ENCODE measurements at regions not wholly inside any gene's neighbourhood (a gene's known extent, or its start where the extent isn't known, plus 50 kb on each side); places are given as distances from the start of the nearest gene placed in this dataset.
A peak's percentile ranks its signal among the peaks of the same experiment; 100 is the strongest.

DNA sequence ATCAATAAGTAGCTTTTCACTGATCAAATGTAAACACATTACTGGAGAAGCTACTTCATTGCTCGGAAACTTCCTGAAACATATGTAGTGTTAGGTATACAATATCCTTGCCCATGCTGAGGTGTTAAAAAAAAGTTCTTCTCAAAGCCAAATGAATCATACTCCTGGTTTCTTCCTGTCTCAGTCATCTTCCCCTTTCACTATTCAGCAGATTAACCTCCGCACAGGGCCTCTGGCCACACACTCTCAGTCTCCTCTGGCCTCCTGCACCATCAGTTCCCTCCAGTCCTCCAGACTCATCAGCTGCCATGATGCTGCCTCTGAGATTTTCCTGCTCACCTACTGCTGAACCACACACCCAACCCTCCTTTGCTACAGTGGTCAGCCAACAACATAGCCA, 70.5 kb upstream of the BOC start:
- peak; percentile 11 for DNase-seq

DNA sequence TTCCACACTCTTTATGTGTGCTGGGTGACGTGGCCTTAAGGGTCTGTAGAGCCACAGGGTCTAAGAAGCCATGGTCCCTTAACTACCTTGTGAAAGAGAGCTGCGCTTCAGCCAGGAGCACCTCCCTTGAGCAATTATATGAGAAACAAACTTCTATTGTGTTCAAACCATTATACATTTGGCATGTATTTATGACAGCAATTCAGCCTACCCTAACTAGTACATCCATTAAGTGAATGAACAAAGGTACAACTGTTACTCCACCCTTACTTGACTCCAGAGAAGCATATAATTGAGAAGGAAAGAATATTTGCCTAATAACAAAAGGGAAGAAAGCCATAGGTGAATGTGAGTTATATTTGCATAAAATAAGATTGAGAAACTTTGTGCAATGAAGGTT, 69.8 kb upstream of the BOC start:
- DNase-seq = no peak

DNA sequence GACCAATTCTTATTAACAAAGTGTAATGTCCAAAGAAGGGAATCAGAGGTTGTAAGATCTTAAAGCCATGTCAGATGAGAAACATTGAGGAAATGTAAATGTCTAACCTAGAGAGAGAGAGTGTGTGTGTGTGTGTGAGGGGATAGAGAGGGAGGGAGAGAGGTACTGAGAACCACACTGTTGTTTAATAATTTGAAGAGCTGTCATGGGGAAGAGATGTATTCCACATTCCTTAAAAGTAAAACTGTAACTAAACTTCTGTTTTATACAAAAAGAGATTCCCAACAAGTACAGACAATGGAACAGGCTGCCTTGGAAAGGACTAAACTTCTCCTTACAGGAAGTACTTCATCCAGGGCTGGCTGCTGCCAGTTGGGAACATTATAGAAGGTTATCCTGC, 68.9 kb upstream of the BOC start:
- no peak for DNase-seq

DNA sequence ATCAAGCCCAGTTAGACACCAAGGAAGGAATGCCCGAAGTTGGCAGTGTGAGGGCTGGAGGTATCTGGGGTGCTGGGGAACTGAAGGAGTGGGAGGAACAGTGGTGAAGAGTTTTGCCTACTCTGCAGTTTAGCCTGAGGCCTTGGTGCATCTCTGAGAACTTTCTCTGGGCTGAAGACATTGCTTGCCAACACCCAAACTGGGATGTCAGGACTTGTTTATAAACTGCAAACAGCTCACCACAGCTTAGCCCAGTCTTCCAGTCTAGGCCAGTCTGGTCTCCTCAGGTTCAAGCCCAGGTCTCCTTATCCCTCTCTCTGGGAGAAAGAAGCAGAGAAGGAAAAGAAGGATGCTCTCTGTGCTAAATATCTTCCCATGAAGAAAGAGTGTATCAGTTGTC, 68.0 kb upstream of the BOC start:
- DNase-seq = no peak

DNA sequence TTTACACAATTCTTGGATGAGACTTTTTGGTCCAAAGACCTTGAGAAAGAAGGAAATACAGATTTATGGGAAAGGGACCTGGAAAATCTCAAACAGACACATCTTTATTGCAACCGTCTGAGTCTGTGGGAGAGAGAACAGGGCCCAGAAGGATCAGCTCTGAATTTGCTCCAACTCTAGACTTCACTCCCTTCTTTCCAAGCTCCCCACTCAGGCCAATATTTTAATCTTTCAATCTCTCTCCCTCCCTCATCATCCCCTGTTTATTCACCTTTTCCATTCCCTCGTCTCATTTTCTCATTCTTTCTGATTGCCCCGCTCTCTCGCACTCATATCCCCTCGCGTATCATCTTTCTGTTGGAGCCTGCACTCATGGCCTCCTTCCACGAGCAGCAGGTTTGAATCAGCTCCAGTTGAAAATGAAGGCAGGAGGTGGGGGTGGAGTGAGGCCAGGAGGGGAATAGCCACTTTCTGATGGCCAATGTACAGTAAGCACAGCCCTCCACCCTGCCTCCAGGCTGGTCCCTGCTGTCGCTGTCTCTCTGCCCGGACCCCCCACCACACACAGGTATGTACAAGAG, 63.6 kb upstream of the BOC start:
- DNase-seq = no peak

DNA sequence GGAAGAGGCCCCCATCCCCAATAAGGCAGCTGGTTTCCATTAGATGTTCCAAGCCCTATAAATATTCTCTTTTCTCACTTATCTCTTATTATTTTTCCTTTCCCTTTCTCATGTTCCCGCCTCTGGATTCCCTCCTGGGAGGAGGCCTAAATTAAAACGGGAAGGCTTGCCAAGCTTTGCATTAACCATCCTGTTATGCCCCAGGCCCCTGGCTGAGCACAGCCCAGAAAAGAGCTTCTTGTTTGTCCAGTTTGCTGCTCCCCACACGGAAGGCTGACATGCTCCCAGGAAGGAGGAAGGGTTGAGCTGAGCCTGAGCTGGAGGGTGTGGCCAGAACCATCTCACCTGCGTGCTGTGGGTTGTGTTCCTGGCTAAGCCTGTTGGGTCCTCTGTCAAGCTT, 63.1 kb upstream of the BOC start:
- no peak for DNase-seq

DNA sequence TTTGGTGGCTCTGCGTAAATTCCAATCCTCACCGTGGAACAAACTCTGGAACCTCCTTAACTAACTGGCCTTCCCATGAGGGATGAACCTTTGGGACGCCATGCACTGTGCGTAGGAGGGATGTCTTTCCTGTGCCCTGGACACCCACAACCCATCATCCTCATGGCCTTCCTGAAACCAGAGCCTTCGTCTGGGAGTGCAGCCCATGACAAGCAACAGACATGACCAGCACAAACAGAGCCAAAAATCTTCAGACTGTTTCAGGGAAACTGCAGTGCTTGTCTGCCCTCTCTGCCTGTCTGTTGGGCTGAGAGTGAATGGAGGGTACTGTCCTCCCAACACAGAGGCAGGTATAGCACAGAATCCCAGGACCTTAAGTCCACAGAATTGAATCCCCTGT, 61.1 kb upstream of the BOC start:
- DNase-seq = no peak

DNA sequence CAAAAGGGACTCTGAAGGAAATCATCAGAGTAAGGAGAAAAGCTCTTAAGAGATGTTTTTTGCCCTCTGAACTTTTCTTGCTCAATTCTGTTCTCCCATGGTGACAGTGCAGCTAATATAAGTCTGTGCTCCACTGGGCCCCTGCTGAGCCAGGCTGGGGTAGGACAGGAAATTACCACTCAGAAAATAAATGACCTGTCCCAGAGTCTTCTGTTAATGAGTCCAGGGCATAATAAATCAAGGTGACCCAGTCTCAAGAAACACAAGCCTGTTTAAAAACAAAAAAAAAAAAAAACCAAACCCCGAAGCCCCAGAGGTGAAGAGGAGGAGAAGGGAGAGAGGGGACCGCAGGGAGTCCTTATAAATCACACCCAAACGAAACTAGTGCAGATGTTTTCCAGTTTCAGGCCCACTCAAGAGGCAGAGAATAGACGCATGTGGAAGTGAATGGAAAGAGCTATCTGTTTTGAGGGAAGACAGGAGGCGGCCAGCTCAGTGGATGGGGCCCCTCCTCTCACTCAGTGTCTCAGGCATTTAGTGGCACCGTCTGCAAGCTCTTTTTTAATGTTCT, 59.8 kb upstream of the BOC start:
- DNase-seq = no peak

DNA sequence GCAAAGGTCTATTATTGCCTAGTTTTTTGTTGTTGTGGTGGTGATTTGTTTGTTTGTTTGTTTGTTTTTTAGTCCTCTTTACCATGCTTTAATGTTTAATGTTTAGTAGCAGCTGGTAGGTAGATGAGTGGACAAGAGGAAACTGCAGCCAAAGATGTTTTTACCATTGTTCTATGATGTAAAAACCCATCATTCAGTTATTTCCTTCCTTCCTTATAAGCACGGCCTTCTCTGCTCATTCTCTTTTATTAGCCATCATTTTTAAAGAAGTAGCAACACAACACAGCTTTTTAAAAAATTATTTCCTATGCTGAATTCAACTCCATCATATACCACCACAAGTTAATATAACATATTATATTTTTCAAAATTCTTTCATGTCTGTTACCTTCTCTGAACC, 58.5 kb upstream of the BOC start:
- DNase-seq = no peak

DNA sequence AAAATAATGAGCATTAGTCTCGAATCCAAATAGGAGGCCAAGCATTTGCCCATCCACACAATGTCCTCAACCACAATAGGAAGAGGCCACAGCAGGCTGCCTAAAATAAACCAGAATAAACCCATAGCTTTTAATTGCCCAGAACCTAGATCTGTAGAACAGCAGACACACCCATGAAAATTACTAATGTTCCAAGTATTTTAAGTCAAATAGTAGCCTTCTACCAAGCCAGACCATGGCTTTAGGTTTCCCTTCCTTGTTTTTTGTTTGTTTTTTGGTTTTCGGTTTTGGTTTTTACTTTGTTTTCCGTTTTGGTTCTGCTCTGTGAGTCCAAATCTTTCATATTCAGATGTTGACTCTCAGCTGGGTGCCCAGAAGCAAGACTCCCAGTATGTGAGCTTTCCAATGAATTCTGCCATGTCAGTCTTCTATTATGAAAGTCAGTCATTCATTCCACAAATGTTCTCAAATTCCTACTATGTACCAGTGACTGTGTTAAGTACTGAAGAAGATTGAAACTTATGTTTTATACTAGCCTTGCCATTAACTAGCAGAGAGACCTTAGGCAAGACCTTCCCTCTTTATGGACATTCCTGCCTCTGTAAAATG, 57.8 kb upstream of the BOC start:
- no peak for DNase-seq

DNA sequence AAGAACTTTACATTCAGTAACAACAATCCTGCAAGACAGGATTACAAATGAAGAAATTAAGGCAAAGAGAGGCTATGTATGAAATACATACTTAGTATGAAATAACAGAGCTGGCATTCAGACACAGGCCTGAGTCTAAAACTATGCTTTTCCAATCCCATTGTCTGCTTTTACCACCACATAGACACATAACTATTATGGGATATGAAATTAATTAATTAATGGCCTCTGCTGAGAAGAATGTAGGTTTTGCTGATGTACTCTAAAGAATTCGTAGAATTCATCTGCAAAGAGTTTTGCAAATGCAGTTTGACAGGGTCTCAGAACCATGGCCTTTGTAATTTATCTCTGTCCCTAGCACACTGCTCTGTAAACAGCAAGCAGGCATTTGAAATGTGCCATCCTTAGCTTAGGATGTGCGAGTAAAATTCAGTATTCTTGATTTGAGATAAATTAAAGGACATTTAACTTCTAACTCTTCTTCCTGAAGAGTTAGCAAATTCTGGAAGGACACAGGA, 54.5 kb upstream of the BOC start:
- no peak for DNase-seq

DNA sequence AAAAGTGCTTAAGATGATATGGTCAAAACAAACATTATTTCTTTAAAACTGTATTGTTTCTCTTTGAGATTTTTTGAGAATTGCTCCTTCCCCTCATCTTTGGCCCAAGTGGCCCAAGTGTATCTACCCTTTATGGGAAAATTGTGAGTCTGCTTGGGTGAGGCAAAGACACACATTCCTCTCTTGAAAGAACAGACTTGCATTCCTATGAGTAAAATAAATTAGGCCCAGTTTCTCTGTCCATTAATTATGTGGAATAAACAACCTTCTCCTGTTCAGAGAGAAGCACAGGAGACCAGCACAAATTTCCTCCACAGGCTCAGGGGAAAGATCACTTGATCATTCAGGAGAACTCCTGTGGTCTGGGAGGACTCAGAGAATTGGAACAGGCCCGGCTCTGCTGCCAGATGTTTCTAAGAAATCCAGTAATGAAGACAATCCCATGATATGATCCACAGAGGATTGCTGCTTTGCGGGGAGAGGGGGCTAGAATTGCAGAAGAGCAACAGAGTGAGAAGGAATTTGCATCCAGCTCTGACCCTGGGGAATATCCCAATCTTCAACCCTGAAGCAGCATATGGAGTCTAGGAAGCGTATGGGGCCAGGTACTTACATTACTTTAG, 53.8 kb upstream of the BOC start:
- no peak for DNase-seq

DNA sequence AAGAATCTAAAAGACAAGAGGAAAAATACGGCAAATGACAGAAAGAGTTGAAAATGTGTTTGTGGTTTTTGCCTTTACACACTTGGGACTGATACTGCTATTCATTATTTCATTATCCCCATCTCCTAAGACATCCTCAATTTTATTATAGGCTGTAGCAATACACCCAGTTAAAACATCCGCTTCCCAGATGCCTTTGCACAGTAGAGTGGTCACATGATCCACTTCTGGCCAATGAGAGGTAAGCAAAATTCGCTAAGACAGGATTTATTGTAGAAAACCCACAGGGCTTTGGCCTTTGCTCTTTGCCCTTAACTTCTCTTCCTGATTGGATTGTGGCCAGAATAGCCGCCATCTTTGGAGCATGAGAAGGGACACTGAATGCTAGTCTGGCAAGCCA, 53.2 kb upstream of the BOC start:
- no peak for DNase-seq

Data from stimulated activated CD4-positive, alpha-beta T cell treated with anti-CD3 and anti-CD28 coated beads, Interleukin-1b, Interleukin-23, amount 100 ng/mL, for 48 hours (primary cell).